ENCODE measurements at regions not wholly inside any gene's neighbourhood (a gene's known extent, or its start where the extent isn't known, plus 50 kb on each side); places are given as distances from the start of the nearest gene placed in this dataset.

- peak; percentile 15 for DNase-seq (ENCODE audit: low read depth)
Observed at GRCh38 chr11:31903225-31904074, 92.3 kb upstream of the PAX6 start.

GRCh38 chr11:31902706-31903105, 91.6 kb upstream of the PAX6 start:
- DNase-seq (ENCODE audit: low read depth), result no peak

- DNase-seq (ENCODE audit: low read depth), result no peak
Observed at GRCh38 chr11:31895926-31896325, 84.8 kb upstream of the PAX6 start.

GRCh38 chr11:31887180-31887579, 76.1 kb upstream of the PAX6 start:
- DNase-seq (ENCODE audit: low read depth), result no peak

GRCh38 chr11:31884080-31884479, 73.0 kb upstream of the PAX6 start:
- no peak for DNase-seq (ENCODE audit: low read depth)

GRCh38 chr11:31883435-31883834, 72.3 kb upstream of the PAX6 start:
- no peak for DNase-seq (ENCODE audit: low read depth)

GRCh38 chr11:31882951-31883392, 71.8 kb upstream of the PAX6 start:
- DNase-seq (ENCODE audit: low read depth), result peak; percentile 64

GRCh38 chr11:31881825-31882224, 70.7 kb upstream of the PAX6 start:
- no peak for DNase-seq (ENCODE audit: low read depth)

- DNase-seq (ENCODE audit: low read depth), result no peak
Observed at GRCh38 chr11:31879681-31880080, 68.6 kb upstream of the PAX6 start.

GRCh38 chr11:31877863-31878262, 66.7 kb upstream of the PAX6 start:
- DNase-seq (ENCODE audit: low read depth), result no peak

GRCh38 chr11:31877083-31877482, 66.0 kb upstream of the PAX6 start:
- DNase-seq (ENCODE audit: low read depth), result no peak

- peak; percentile 48 for DNase-seq (ENCODE audit: low read depth)
Observed at GRCh38 chr11:31875866-31876560, 64.9 kb upstream of the PAX6 start.

GRCh38 chr11:31874631-31875191, 63.6 kb upstream of the PAX6 start:
- DNase-seq (ENCODE audit: low read depth), result peak; percentile 75

GRCh38 chr11:31873124-31873523, 62.0 kb upstream of the PAX6 start:
- no peak for DNase-seq (ENCODE audit: low read depth)

- peak; percentile 57 for DNase-seq (ENCODE audit: low read depth)
Observed at GRCh38 chr11:31872076-31872443, 60.9 kb upstream of the PAX6 start.

- no peak for DNase-seq (ENCODE audit: low read depth)
Observed at GRCh38 chr11:31871310-31872075, 60.4 kb upstream of the PAX6 start.

GRCh38 chr11:31870609-31871309, 59.6 kb upstream of the PAX6 start:
- DNase-seq (ENCODE audit: low read depth), result peak; percentile 42

GRCh38 chr11:31869986-31870385, 58.9 kb upstream of the PAX6 start:
- DNase-seq (ENCODE audit: low read depth), result no peak

- peak; percentile 28 for DNase-seq (ENCODE audit: low read depth)
Observed at GRCh38 chr11:31865606-31866300, 54.6 kb upstream of the PAX6 start.

GRCh38 chr11:31863170-31863832, 52.2 kb upstream of the PAX6 start:
- no peak for DNase-seq (ENCODE audit: low read depth)

All from RPMI7951 (cell line).